ENCODE measurements at regions not wholly inside any gene's neighbourhood (a gene's known extent, or its start where the extent isn't known, plus 50 kb on each side); places are given as distances from the start of the nearest gene placed in this dataset.

- DNase-seq = no peak
These were observed 94.2 kb upstream of the ANKH start for GRCh38 chr5:14965815-14966214.

GRCh38 chr5:14962604-14963003 lies 91.0 kb upstream of the ANKH start:
- no peak for DNase-seq

GRCh38 chr5:14960120-14960462 lies 88.5 kb upstream of the ANKH start:
- DNase-seq = no peak

- DNase-seq = no peak
These were observed 88.0 kb upstream of the ANKH start for GRCh38 chr5:14959399-14960119.

GRCh38 chr5:14958188-14958587 lies 86.6 kb upstream of the ANKH start:
- DNase-seq = no peak

- no peak for DNase-seq
These were observed 85.0 kb upstream of the ANKH start for GRCh38 chr5:14956423-14957046.

- no peak for DNase-seq
These were observed 83.2 kb upstream of the ANKH start for GRCh38 chr5:14954616-14955343.

- DNase-seq = no peak
These were observed 82.6 kb upstream of the ANKH start for GRCh38 chr5:14954216-14954615.

- DNase-seq = no peak
These were observed 81.6 kb upstream of the ANKH start for GRCh38 chr5:14953075-14953607.

- DNase-seq = no peak
These were observed 76.8 kb upstream of the ANKH start for GRCh38 chr5:14948383-14948782.

GRCh38 chr5:14946815-14947620 lies 75.4 kb upstream of the ANKH start:
- peak in 1 of 2 experiments; percentile 42 for DNase-seq

- no peak for DNase-seq
These were observed 73.9 kb upstream of the ANKH start for GRCh38 chr5:14945450-14945849.

GRCh38 chr5:14944996-14945395 lies 73.4 kb upstream of the ANKH start:
- no peak for DNase-seq

- DNase-seq = no peak
These were observed 72.8 kb upstream of the ANKH start for GRCh38 chr5:14944350-14944739.

GRCh38 chr5:14942212-14942611 lies 70.6 kb upstream of the ANKH start:
- no peak for DNase-seq

GRCh38 chr5:14937254-14937653 lies 65.7 kb upstream of the ANKH start:
- no peak for DNase-seq

GRCh38 chr5:14936588-14936987 lies 65.0 kb upstream of the ANKH start:
- no peak for DNase-seq

- DNase-seq = no peak
These were observed 63.8 kb upstream of the ANKH start for GRCh38 chr5:14935341-14935740.

GRCh38 chr5:14932902-14933469 lies 61.4 kb upstream of the ANKH start:
- DNase-seq = no peak

- no peak for DNase-seq
These were observed 58.9 kb upstream of the ANKH start for GRCh38 chr5:14930486-14930885.

- DNase-seq = no peak
These were observed 57.9 kb upstream of the ANKH start for GRCh38 chr5:14929293-14930065.

GRCh38 chr5:14928661-14929060 lies 57.1 kb upstream of the ANKH start:
- no peak for DNase-seq
